ENCODE measurements at regions not wholly inside any gene's neighbourhood (a gene's known extent, or its start where the extent isn't known, plus 50 kb on each side); places are given as distances from the start of the nearest gene placed in this dataset.

GRCh38 chr4:3845744-3846429, 79.7 kb downstream of the ADRA2C start:
- ChIA-PET CTCF (interaction anchor here (0.6 to 0.7 kb wide), 3 partner anchors 11 to 1863 kb away, joined by 3 to 4 read pairs (median 3); no protein-coding TSS in a partner anchor), POLR2A (no interaction called here)
- DNase-seq (ENCODE audit: unreplicated experiment) = no peak
- no peak for TF ChIP-seq CTCF (IDR thresholded peaks at IDR 0.05; ENCODE audit: unreplicated experiment)
- Mint-ChIP-seq H3K27ac (ENCODE audit: low read depth, unreplicated experiment) (no peak overlapping the region), H3K27me3 (ENCODE audit: insufficient read depth, unreplicated experiment) (peaks cover 55% of the 10 kb centered on the region), H3K36me3 (ENCODE audit: insufficient read depth, unreplicated experiment) (no peaks in the 10 kb centered on the region), H3K4me1 (ENCODE audit: insufficient read depth, unreplicated experiment) (no peaks in the 10 kb centered on the region), H3K9me3 (ENCODE audit: unreplicated experiment) (no peaks in the 10 kb centered on the region), H3K4me3 (ENCODE audit: unreplicated experiment) (no peak overlapping the region)
- intact Hi-C loops (cut with micrococcal nuclease) = no loop called here
- BruUV-seq (replicated peaks) = no TSS peak

GRCh38 chr4:3847211-3847940, 81.2 kb downstream of the ADRA2C start:
- TF ChIP-seq CTCF (IDR thresholded peaks at IDR 0.05; ENCODE audit: unreplicated experiment) = no peak
- Mint-ChIP-seq H3K36me3 (ENCODE audit: insufficient read depth, unreplicated experiment) (no peaks in the 10 kb centered on the region), H3K4me1 (ENCODE audit: insufficient read depth, unreplicated experiment) (no peaks in the 10 kb centered on the region), H3K27me3 (ENCODE audit: insufficient read depth, unreplicated experiment) (peaks cover 45% of the 10 kb centered on the region), H3K27ac (ENCODE audit: low read depth, unreplicated experiment) (no peak overlapping the region), H3K4me3 (ENCODE audit: unreplicated experiment) (no peak overlapping the region), H3K9me3 (ENCODE audit: unreplicated experiment) (no peaks in the 10 kb centered on the region)
- ChIA-PET CTCF (interaction anchor here (0.5 to 0.6 kb wide), 2 partner anchors 45 to 740 kb away, joined by 3 to 4 read pairs; no protein-coding TSS in a partner anchor), POLR2A (no interaction called here)
- BruUV-seq (replicated peaks) = no TSS peak
- intact Hi-C loops (cut with micrococcal nuclease) = no loop called here
- DNase-seq (ENCODE audit: unreplicated experiment) = no peak

- no peak overlapping the region for H3K4me3 Mint-ChIP-seq (ENCODE audit: unreplicated experiment)
- H3K27ac Mint-ChIP-seq (ENCODE audit: low read depth, unreplicated experiment) = no peak overlapping the region
- intact Hi-C loops (cut with micrococcal nuclease) = no loop called here
- BruUV-seq (replicated peaks) = no TSS peak
- no peaks in the 10 kb centered on the region for H3K9me3 Mint-ChIP-seq (ENCODE audit: unreplicated experiment)
- DNase-seq (ENCODE audit: unreplicated experiment) = no peak
- TF ChIP-seq CTCF (IDR thresholded peaks at IDR 0.05; ENCODE audit: unreplicated experiment) = no peak
- no peaks in the 10 kb centered on the region for H3K36me3 Mint-ChIP-seq (ENCODE audit: insufficient read depth, unreplicated experiment)
- ChIA-PET CTCF (no interaction called here), POLR2A (no interaction called here)
- no peaks in the 10 kb centered on the region for H3K4me1 Mint-ChIP-seq (ENCODE audit: insufficient read depth, unreplicated experiment)
- H3K27me3 Mint-ChIP-seq (ENCODE audit: insufficient read depth, unreplicated experiment) = peaks cover 53% of the 10 kb centered on the region
Measured at GRCh38 chr4:3848323-3848722, 82.1 kb downstream of the ADRA2C start.

- no peak overlapping the region for H3K4me3 Mint-ChIP-seq (ENCODE audit: unreplicated experiment)
- no peak overlapping the region for H3K27ac Mint-ChIP-seq (ENCODE audit: low read depth, unreplicated experiment)
- no peak for TF ChIP-seq CTCF (IDR thresholded peaks at IDR 0.05; ENCODE audit: unreplicated experiment)
- no peaks in the 10 kb centered on the region for H3K36me3 Mint-ChIP-seq (ENCODE audit: insufficient read depth, unreplicated experiment)
- intact Hi-C loops (cut with micrococcal nuclease) = no loop called here
- no peaks in the 10 kb centered on the region for H3K9me3 Mint-ChIP-seq (ENCODE audit: unreplicated experiment)
- ChIA-PET CTCF (no interaction called here), POLR2A (no interaction called here)
- peaks cover 55% of the 10 kb centered on the region for H3K27me3 Mint-ChIP-seq (ENCODE audit: insufficient read depth, unreplicated experiment)
- H3K4me1 Mint-ChIP-seq (ENCODE audit: insufficient read depth, unreplicated experiment) = no peaks in the 10 kb centered on the region
- no peak for DNase-seq (ENCODE audit: unreplicated experiment)
- no TSS peak for BruUV-seq (replicated peaks)
Measured at GRCh38 chr4:3849140-3849539, 83.0 kb downstream of the ADRA2C start.
